ENCODE measurements at regions not wholly inside any gene's neighbourhood (a gene's known extent, or its start where the extent isn't known, plus 50 kb on each side); places are given as distances from the start of the nearest gene placed in this dataset.

- ChIA-PET POLR2A (no interaction called here), CTCF (ENCODE audit: low intra/inter-chr PET ratio, low total read pairs) (no interaction called here)
- peaks cover 0 to 6% of the 10 kb centered on the region in 2 experiments; a peak in 1 of 5 replicates for H3K27me3 ChIP-seq (ENCODE audit: control insufficient read depth in 1 of 2, insufficient read depth in 2 of 2, low read length in 2 of 2)
- H3K36me3 ChIP-seq (replicated peaks in 1 of 2; ENCODE audit: control insufficient read depth in 1 of 2, insufficient read depth in 2 of 2, low read length in 2 of 2), result no peaks in the 10 kb centered on the region
- H4K20me1 ChIP-seq (ENCODE audit: insufficient read depth, low read length), result no peaks in the 10 kb centered on the region
- no peak overlapping the region for H3K27ac ChIP-seq (ENCODE audit: extremely low read length, insufficient read depth, low read length)
- intact Hi-C loops (cut with micrococcal nuclease; ENCODE audit: unreplicated experiment), result no loop called here
- no TSS peak for BruUV-seq (replicated peaks)
- ATAC-seq (peak; percentile 94), DNase-seq (ENCODE audit: low spot score) (peak; percentile 51), FAIRE-seq (no peak)
- H3K9me3 ChIP-seq (ENCODE audit: low read length), result no peaks in the 10 kb centered on the region
- H3K4me3 ChIP-seq (replicated peaks in 1 of 3; ENCODE audit: insufficient read depth in 1 of 3, low read depth in 2 of 3, low read length in 3 of 3), result no peak overlapping the region
- no peak overlapping the region for H3K4me2 ChIP-seq (ENCODE audit: low read depth, low read length)
- H3K9ac ChIP-seq (ENCODE audit: insufficient read depth, low read depth, low read length), result no peak overlapping the region
- H3K4me1 ChIP-seq (ENCODE audit: insufficient read depth, low read length), result peaks cover 8% of the 10 kb centered on the region; the same call in 1 of the 2 replicates
- no peaks in the 10 kb centered on the region for H3K79me2 ChIP-seq (ENCODE audit: insufficient read depth, low read length)
- H2AFZ ChIP-seq (ENCODE audit: low read length), result no peak overlapping the region
- in situ Hi-C loops (cut with HindIII; ENCODE audit: extremely low pct_ligation_motif_present, low pct_unique_long_range_greater_than_20kb), result no loop called here
- 32% methylated on average over 10 of the region's 10 CpGs for WGBS (ENCODE audit: low lambda C conversion rate)
- TF ChIP-seq SOX5 (CRISPR knock-in tag; IDR thresholded peaks at IDR 0.05; ENCODE audit: borderline replicate concordance) (peak; percentile 65; the same call in 1 of the 2 replicates), TRIM24 (CRISPR knock-in tag; IDR thresholded peaks at IDR 0.05) (peak; percentile 32; the same call in 1 of the 2 replicates), ZNF224 (CRISPR knock-in tag; IDR thresholded peaks at IDR 0.05) (no peak), BHLHE40 (IDR thresholded peaks at IDR 0.05; ENCODE audit: low read length) (peak; percentile 97), TFDP1 (CRISPR knock-in tag; IDR thresholded peaks at IDR 0.05; ENCODE audit: borderline replicate concordance) (peak; percentile 29; the same call in 1 of the 2 replicates), MAX (IDR thresholded peaks at IDR 0.05) (peak; percentile 62; the same call in 1 of the 2 replicates), TEAD3 (CRISPR knock-in tag; optimal IDR thresholded peaks at IDR 0.05; ENCODE audit: borderline replicate concordance) (peak; percentile 99), CEBPB (IDR thresholded peaks at IDR 0.05; ENCODE audit: borderline replicate concordance, low read depth, low read length) (peak; percentile 55; the same call in 1 of the 2 replicates), ZNF24 (IDR thresholded peaks at IDR 0.05) (no peak), HDAC2 (CRISPR knock-in tag; IDR thresholded peaks at IDR 0.05) (peak; percentile 43; the same call in 1 of the 2 replicates), THRA (CRISPR knock-in tag; IDR thresholded peaks at IDR 0.05; ENCODE audit: borderline replicate concordance) (peak; percentile 49; the same call in 1 of the 2 replicates), SOX13 (IDR thresholded peaks at IDR 0.05) (no peak), SOX13 (CRISPR knock-in tag; conservative IDR thresholded peaks at IDR 0.05 in 1 of 2, IDR thresholded peaks at IDR 0.05 in 1 of 2) (peak in 1 of 2 experiments; percentile 83; a peak in 2 of 4 replicates), ZFX (CRISPR knock-in tag; IDR thresholded peaks at IDR 0.05; ENCODE audit: low read depth) (peak; percentile 40; the same call in 1 of the 2 replicates), RXRA (CRISPR knock-in tag; IDR thresholded peaks at IDR 0.05) (0 out of 2 replicates have a peak, but pooled peaks have one; percentile 20), SOX6 (IDR thresholded peaks at IDR 0.05) (no peak), SOX6 (CRISPR knock-in tag; IDR thresholded peaks at IDR 0.05) (peak; percentile 76), ZNF788 (CRISPR knock-in tag; IDR thresholded peaks at IDR 0.05; ENCODE audit: borderline replicate concordance) (peak; percentile 39; the same call in 1 of the 2 replicates), ZNF329 (CRISPR knock-in tag; IDR thresholded peaks at IDR 0.05; ENCODE audit: low read depth) (no peak), MNT (IDR thresholded peaks at IDR 0.05) (peak; percentile 55; the same call in 1 of the 2 replicates), ZNF746 (CRISPR knock-in tag; IDR thresholded peaks at IDR 0.05) (no peak), SALL1 (CRISPR knock-in tag; IDR thresholded peaks at IDR 0.05) (peak; percentile 17; the same call in 1 of the 2 replicates), NCOA2 (CRISPR knock-in tag; IDR thresholded peaks at IDR 0.05) (peak; percentile 41; the same call in 1 of the 2 replicates)
These were observed 121.5 kb upstream of the ADAMTS18 start for GRCh38 chr16:77556201-77556873.

All from HepG2 (cell line).